ENCODE measurements at regions not wholly inside any gene's neighbourhood (a gene's known extent, or its start where the extent isn't known, plus 50 kb on each side); places are given as distances from the start of the nearest gene placed in this dataset.

GRCh38 chr10:124145109-124145870 is 51.9 kb upstream of the CHST15 start:
- H3K4me3 Mint-ChIP-seq, result no peak overlapping the region
- no peak for TF ChIP-seq CTCF (IDR thresholded peaks at IDR 0.05; ENCODE audit: unreplicated experiment)
- no peaks in the 10 kb centered on the region for H3K27me3 Mint-ChIP-seq (ENCODE audit: low read depth)
- no peak for DNase-seq (ENCODE audit: low spot score in 2 of 2, unreplicated experiment in 2 of 2)
- H3K27ac Mint-ChIP-seq, result no peak overlapping the region
- no peaks in the 10 kb centered on the region for H3K9me3 Mint-ChIP-seq
- no peaks in the 10 kb centered on the region for H3K36me3 Mint-ChIP-seq
- H3K4me1 Mint-ChIP-seq, result peaks cover 20% of the 10 kb centered on the region

GRCh38 chr10:124144536-124144935 is 51.1 kb upstream of the CHST15 start:
- DNase-seq (ENCODE audit: low spot score in 2 of 2, unreplicated experiment in 2 of 2), result no peak
- Mint-ChIP-seq H3K4me1 (peaks cover 13% of the 10 kb centered on the region), H3K9me3 (no peaks in the 10 kb centered on the region), H3K4me3 (no peak overlapping the region), H3K36me3 (no peaks in the 10 kb centered on the region), H3K27me3 (ENCODE audit: low read depth) (no peaks in the 10 kb centered on the region), H3K27ac (no peak overlapping the region)
- no peak for TF ChIP-seq CTCF (IDR thresholded peaks at IDR 0.05; ENCODE audit: unreplicated experiment)

- Mint-ChIP-seq H3K27ac (no peak overlapping the region), H3K4me1 (peaks cover 6% of the 10 kb centered on the region), H3K4me3 (no peak overlapping the region), H3K9me3 (no peaks in the 10 kb centered on the region), H3K36me3 (no peaks in the 10 kb centered on the region), H3K27me3 (ENCODE audit: low read depth) (no peaks in the 10 kb centered on the region)
- no peak for TF ChIP-seq CTCF (IDR thresholded peaks at IDR 0.05; ENCODE audit: unreplicated experiment)
- no peak for DNase-seq (ENCODE audit: low spot score in 2 of 2, unreplicated experiment in 2 of 2)
Measured at GRCh38 chr10:124143721-124144120, 50.3 kb upstream of the CHST15 start.

Data from mesothelial cell of epicardium (in vitro differentiated cells).